ENCODE measurements at regions not wholly inside any gene's neighbourhood (a gene's known extent, or its start where the extent isn't known, plus 50 kb on each side); places are given as distances from the start of the nearest gene placed in this dataset.

DNA sequence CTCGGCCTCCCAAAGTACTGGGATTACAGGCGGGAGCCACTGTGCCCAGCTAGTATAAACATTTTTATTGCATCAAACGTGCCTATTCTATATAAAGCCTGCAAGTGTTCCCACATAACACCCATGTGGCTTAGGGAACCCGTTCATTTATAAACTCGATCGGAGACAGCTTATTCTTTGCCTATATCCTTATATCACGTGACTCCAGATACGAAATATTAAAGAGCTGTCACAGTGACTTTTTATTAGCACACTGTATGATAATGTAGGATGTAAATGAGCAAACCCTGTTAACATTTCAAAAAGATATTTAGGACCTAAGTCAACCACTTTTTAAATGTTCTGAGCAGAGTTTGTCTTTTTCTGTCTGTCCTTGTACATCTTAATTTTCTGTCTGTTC lies 642.9 kb upstream of the ADARB2 start:
- no peak for TF ChIP-seq RBAK (tag by site-specific recombination; IDR thresholded peaks at IDR 0.05)
- TF ChIP-seq, protein P1, sequence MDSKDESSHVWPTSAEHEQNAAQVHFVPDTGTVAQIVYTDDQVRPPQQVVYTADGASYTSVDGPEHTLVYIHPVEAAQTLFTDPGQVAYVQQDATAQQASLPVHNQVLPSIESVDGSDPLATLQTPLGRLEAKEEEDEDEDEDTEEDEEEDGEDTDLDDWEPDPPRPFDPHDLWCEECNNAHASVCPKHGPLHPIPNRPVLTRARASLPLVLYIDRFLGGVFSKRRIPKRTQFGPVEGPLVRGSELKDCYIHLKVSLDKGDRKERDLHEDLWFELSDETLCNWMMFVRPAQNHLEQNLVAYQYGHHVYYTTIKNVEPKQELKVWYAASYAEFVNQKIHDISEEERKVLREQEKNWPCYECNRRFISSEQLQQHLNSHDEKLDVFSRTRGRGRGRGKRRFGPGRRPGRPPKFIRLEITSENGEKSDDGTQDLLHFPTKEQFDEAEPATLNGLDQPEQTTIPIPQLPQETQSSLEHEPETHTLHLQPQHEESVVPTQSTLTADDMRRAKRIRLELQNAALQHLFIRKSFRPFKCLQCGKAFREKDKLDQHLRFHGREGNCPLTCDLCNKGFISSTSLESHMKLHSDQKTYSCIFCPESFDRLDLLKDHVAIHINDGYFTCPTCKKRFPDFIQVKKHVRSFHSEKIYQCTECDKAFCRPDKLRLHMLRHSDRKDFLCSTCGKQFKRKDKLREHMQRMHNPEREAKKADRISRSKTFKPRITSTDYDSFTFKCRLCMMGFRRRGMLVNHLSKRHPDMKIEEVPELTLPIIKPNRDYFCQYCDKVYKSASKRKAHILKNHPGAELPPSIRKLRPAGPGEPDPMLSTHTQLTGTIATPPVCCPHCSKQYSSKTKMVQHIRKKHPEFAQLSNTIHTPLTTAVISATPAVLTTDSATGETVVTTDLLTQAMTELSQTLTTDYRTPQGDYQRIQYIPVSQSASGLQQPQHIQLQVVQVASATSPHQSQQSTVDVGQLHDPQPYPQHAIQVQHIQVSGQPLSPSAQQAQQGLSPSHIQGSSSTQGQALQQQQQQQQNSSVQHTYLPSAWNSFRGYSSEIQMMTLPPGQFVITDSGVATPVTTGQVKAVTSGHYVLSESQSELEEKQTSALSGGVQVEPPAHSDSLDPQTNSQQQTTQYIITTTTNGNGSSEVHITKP (tag by site-specific recombination; IDR thresholded peaks at IDR 0.05): no peak
- TF ChIP-seq ZNF24 (tag by site-specific recombination; IDR thresholded peaks at IDR 0.05): no peak
- TF ChIP-seq ZNF311 (tag by site-specific recombination; IDR thresholded peaks at IDR 0.05; ENCODE audit: borderline replicate concordance): no peak
- no peak for TF ChIP-seq ZNF404 (tag by site-specific recombination; IDR thresholded peaks at IDR 0.05)
- TF ChIP-seq, protein P2, sequence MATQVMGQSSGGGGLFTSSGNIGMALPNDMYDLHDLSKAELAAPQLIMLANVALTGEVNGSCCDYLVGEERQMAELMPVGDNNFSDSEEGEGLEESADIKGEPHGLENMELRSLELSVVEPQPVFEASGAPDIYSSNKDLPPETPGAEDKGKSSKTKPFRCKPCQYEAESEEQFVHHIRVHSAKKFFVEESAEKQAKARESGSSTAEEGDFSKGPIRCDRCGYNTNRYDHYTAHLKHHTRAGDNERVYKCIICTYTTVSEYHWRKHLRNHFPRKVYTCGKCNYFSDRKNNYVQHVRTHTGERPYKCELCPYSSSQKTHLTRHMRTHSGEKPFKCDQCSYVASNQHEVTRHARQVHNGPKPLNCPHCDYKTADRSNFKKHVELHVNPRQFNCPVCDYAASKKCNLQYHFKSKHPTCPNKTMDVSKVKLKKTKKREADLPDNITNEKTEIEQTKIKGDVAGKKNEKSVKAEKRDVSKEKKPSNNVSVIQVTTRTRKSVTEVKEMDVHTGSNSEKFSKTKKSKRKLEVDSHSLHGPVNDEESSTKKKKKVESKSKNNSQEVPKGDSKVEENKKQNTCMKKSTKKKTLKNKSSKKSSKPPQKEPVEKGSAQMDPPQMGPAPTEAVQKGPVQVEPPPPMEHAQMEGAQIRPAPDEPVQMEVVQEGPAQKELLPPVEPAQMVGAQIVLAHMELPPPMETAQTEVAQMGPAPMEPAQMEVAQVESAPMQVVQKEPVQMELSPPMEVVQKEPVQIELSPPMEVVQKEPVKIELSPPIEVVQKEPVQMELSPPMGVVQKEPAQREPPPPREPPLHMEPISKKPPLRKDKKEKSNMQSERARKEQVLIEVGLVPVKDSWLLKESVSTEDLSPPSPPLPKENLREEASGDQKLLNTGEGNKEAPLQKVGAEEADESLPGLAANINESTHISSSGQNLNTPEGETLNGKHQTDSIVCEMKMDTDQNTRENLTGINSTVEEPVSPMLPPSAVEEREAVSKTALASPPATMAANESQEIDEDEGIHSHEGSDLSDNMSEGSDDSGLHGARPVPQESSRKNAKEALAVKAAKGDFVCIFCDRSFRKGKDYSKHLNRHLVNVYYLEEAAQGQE (tag by site-specific recombination; IDR thresholded peaks at IDR 0.05): no peak
- no peak for TF ChIP-seq ZNF843 (tag by site-specific recombination; IDR thresholded peaks at IDR 0.05)
- TF ChIP-seq SP2 (tag by site-specific recombination; IDR thresholded peaks at IDR 0.05): no peak
- TF ChIP-seq, protein P3, sequence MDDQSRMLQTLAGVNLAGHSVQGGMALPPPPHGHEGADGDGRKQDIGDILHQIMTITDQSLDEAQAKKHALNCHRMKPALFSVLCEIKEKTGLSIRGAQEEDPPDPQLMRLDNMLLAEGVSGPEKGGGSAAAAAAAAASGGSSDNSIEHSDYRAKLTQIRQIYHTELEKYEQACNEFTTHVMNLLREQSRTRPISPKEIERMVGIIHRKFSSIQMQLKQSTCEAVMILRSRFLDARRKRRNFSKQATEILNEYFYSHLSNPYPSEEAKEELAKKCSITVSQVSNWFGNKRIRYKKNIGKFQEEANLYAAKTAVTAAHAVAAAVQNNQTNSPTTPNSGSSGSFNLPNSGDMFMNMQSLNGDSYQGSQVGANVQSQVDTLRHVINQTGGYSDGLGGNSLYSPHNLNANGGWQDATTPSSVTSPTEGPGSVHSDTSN (CRISPR knock-in tag; IDR thresholded peaks at IDR 0.05): no peak
- no peak for TF ChIP-seq ZBTB21 (tag by site-specific recombination; IDR thresholded peaks at IDR 0.05)
